A549 (cell line): ENCODE measurements at regions not wholly inside any gene's neighbourhood (a gene's known extent, or its start where the extent isn't known, plus 50 kb on each side); places are given as distances from the start of the nearest gene placed in this dataset.

ENCODE experiments used
- CEBPB ChIP-seq, 2 experiments: fragments of >200 bp in 1 of 2; sonication (Bioruptor Twin) in 1 of 2; formaldehyde crosslinking in 1 of 2; IDR thresholded peaks; 2 replicates each; pipeline ENCODE4 v1.6.1; 2012 to 2016
- CHD2 ChIP-seq: fragments of 150-350 bp; IDR thresholded peaks from 2 replicates; pipeline ENCODE4 v1.6.1; 2014; ENCODE audit warnings: low read length; ENCODE audit not compliant: partially characterized antibody
- EHMT2 ChIP-seq: fragments of 200-600 bp; sonication (generic); IDR thresholded peaks from 2 replicates; pipeline ENCODE4 v1.6.1; 2016; ENCODE audit warnings: antibody characterized with exemption, low read depth, mild to moderate bottlenecking, moderate library complexity
- KDM1A ChIP-seq: fragments of 200-600 bp; sonication (generic); IDR thresholded peaks from 2 replicates; pipeline ENCODE4 v1.6.1; 2016; ENCODE audit warnings: low read depth, mild to moderate bottlenecking
- MYC ChIP-seq: IDR thresholded peaks from 2 replicates; pipeline ENCODE4 v1.6.1; 2012; ENCODE audit warnings: mild to moderate bottlenecking, inconsistent platforms, low read length, improper control_type of control experiment, borderline replicate concordance
- NFE2L2 ChIP-seq: fragments of 150-350 bp; conservative IDR thresholded peaks from 2 replicates; pipeline ENCODE4 v1.6.1; 2014; ENCODE audit warnings: low read length
- PHF8 ChIP-seq: fragments of 200-600 bp; sonication (generic); IDR thresholded peaks from 2 replicates; pipeline ENCODE4 v1.6.1; 2016; ENCODE audit warnings: low read depth, mild to moderate bottlenecking, antibody characterized with exemption, moderate library complexity, borderline replicate concordance
- POLR2A ChIP-seq: IDR thresholded peaks from 2 replicates; pipeline ENCODE4 v1.6.1; 2012; ENCODE audit warnings: mild to moderate bottlenecking, low read length
- RFX5 ChIP-seq: fragments of 450-650 bp; IDR thresholded peaks from 2 replicates; pipeline ENCODE4 v1.7.1; 2014; ENCODE audit warnings: antibody characterized with exemption, mild to moderate bottlenecking, moderate library complexity
- SREBF2 ChIP-seq: fragments of 450-650 bp; IDR thresholded peaks from 2 replicates; pipeline ENCODE4 v1.6.1; 2014; ENCODE audit warnings: mild to moderate bottlenecking, moderate library complexity
- TF ChIP-seq, protein P1 (sequence below): fragments of >200 bp; sonication (Bioruptor Twin); formaldehyde crosslinking; IDR thresholded peaks from 3 replicates; pipeline ENCODE4 v1.5.1; 2016
- TF ChIP-seq, protein P2 (sequence below): fragments of 150-350 bp; IDR thresholded peaks from 2 replicates; pipeline ENCODE4 v1.6.1; 2014; ENCODE audit warnings: low read depth, mild to moderate bottlenecking, low read length

DNA sequence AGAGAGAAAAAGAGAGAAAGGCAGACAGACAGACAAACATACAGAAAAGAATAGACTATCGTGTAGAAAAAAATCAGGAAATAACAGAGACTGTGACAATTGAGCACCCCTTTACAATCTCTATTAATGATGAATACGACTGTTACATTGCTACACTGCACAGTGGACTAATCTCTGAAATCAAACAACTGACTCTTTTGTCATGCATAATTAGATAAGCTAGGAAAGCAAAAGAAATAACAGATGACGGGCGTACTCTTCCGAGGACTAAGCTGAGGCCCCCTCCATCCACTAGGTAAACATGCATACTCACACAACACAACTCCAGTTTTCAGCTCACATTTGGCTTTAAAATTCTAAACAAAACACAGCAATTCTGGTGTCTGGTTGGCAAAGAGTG, 267.0 kb downstream of the NOL4 start:
- TF ChIP-seq, protein P1, sequence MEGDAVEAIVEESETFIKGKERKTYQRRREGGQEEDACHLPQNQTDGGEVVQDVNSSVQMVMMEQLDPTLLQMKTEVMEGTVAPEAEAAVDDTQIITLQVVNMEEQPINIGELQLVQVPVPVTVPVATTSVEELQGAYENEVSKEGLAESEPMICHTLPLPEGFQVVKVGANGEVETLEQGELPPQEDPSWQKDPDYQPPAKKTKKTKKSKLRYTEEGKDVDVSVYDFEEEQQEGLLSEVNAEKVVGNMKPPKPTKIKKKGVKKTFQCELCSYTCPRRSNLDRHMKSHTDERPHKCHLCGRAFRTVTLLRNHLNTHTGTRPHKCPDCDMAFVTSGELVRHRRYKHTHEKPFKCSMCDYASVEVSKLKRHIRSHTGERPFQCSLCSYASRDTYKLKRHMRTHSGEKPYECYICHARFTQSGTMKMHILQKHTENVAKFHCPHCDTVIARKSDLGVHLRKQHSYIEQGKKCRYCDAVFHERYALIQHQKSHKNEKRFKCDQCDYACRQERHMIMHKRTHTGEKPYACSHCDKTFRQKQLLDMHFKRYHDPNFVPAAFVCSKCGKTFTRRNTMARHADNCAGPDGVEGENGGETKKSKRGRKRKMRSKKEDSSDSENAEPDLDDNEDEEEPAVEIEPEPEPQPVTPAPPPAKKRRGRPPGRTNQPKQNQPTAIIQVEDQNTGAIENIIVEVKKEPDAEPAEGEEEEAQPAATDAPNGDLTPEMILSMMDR = no peak
- no peak for TF ChIP-seq PHF8
- TF ChIP-seq POLR2A = no peak
- TF ChIP-seq, protein P2, sequence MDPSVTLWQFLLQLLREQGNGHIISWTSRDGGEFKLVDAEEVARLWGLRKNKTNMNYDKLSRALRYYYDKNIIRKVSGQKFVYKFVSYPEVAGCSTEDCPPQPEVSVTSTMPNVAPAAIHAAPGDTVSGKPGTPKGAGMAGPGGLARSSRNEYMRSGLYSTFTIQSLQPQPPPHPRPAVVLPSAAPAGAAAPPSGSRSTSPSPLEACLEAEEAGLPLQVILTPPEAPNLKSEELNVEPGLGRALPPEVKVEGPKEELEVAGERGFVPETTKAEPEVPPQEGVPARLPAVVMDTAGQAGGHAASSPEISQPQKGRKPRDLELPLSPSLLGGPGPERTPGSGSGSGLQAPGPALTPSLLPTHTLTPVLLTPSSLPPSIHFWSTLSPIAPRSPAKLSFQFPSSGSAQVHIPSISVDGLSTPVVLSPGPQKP = no peak
- no peak for TF ChIP-seq CEBPB (IDR thresholded peaks at IDR 0.05)
- no peak for TF ChIP-seq NFE2L2
- no peak for TF ChIP-seq RFX5
- TF ChIP-seq MYC = no peak
- no peak for TF ChIP-seq KDM1A
- no peak for TF ChIP-seq EHMT2
- TF ChIP-seq SREBF2 = no peak
- TF ChIP-seq CHD2 = no peak
